Ovary (tissue), 7 donors: ENCODE measurements at regions not wholly inside any gene's neighbourhood (a gene's known extent, or its start where the extent isn't known, plus 50 kb on each side); places are given as distances from the start of the nearest gene placed in this dataset.

Experiments used
- DNase-seq, 5 donors: peaks; one replicate each; pipeline ENCODE4 v3.0.0-alpha.2; 2019 to 2020
- H3K27ac ChIP-seq, 2 donors: fragments of 200-600 bp; one replicate each; pipeline versions ENCODE4 v1.5.1 to v1.8.0; 2019 to 2022
- H3K27me3 ChIP-seq: fragments of 200-600 bp; one replicate; pipeline ENCODE4 v1.8.0; 2022
- H3K36me3 ChIP-seq: fragments of 200-600 bp; sonication (generic); one replicate; pipeline ENCODE4 v1.5.1; 2019
- H3K4me1 ChIP-seq: one replicate; pipeline ENCODE4 v1.8.1; 2013; ENCODE audit warnings: mild to moderate bottlenecking, moderate library complexity; ENCODE audit not compliant: insufficient read depth
- H3K4me3 ChIP-seq: fragments of 200-600 bp; sonication (generic); one replicate; pipeline ENCODE4 v1.5.1; 2017
- H3K9me3 ChIP-seq, 2 donors: fragments of 200-600 bp in 1 of 2; sonication (generic) in 1 of 2; one replicate each; pipeline versions ENCODE4 v1.5.1 to v1.8.1; 2013 to 2019; ENCODE audit warnings: mild to moderate bottlenecking in 1 of 2, moderate library complexity in 1 of 2
- CTCF ChIP-seq, 3 donors: fragments of 450-650 bp in 2 of 3; fragments of 200-600 bp in 1 of 3; IDR thresholded peaks; one replicate each; pipeline versions ENCODE4 v1.5.1 to v1.8.0; 2016 to 2022; ENCODE audit warnings: antibody characterized with exemption in 3 of 3, mild to moderate bottlenecking in 1 of 3
- EP300 ChIP-seq: sonication (generic); formaldehyde crosslinking; IDR thresholded peaks from one replicate; pipeline ENCODE4 v1.6.1; 2017; ENCODE audit warnings: antibody characterized with exemption
- POLR2A ChIP-seq: fragments of 450-650 bp; IDR thresholded peaks from one replicate; pipeline ENCODE4 v1.6.1; 2017; ENCODE audit warnings: antibody characterized with exemption, mild to moderate bottlenecking, moderate library complexity
- WGBS, 3 donors: extraction: QIAGEN DNeasy Blood & Tissue Kit in 1 of 3; methylation state at CpG; one replicate each; pipeline versions ENCODE4 v1.1.5 to v1.1.7; 2013 to 2017; 5-methylcytosine and 5-hydroxymethylcytosine counted together
- intact Hi-C, 4 donors: fragments of 100-400 bp; cut with DNase I; formaldehyde crosslinking; loops; one replicate each; pipeline versions ENCODE4 v1.11.0 to v1.15.1; 2022 to 2023
- donor health status: DM: no; HTN: no; CAD: no; lungs with moderate emphysema.
- donor health status: DM: no; HTN: no; CAD: no.
- donor health status: Bipolar disorder and iron deficiency.
- donor health status: DM: no; HTN: no; CAD: no.
- donor health status: DM: yes; HTN: yes; CAD: no.

- H3K27me3 ChIP-seq, result no peaks in the 10 kb centered on the region
- H3K9me3 ChIP-seq, result no peaks in the 10 kb centered on the region
- TF ChIP-seq POLR2A (no peak), EP300 (no peak), CTCF (IDR thresholded peaks at IDR 0.05) (no peak)
- intact Hi-C loops, result no loop called here
- no peaks in the 10 kb centered on the region for H3K4me1 ChIP-seq
- H3K36me3 ChIP-seq, result no peaks in the 10 kb centered on the region
- WGBS, 3 donors, result 70 to 77% (median 73%) methylated on average over 4 of the region's 4 CpGs
- no peak for DNase-seq
- no peak overlapping the region for H3K27ac ChIP-seq
- H3K4me3 ChIP-seq, result no peak overlapping the region
These were observed 324.8 kb downstream of the PMP22 start for GRCh38 chr17:14940108-14940937.

GRCh38 chr17:14935845-14936485 is 329.2 kb downstream of the PMP22 start:
- intact Hi-C loops, result no loop called here
- no peak for DNase-seq
- no peaks in the 10 kb centered on the region for H3K4me1 ChIP-seq
- H3K36me3 ChIP-seq, result no peaks in the 10 kb centered on the region
- no peak overlapping the region for H3K27ac ChIP-seq
- TF ChIP-seq CTCF (IDR thresholded peaks at IDR 0.05) (no peak), EP300 (no peak), POLR2A (no peak)
- 93 to 100% (median 93%) methylated on average over 2 of the region's 2 CpGs for WGBS, 3 donors
- H3K4me3 ChIP-seq, result no peak overlapping the region
- H3K9me3 ChIP-seq, result no peaks in the 10 kb centered on the region
- H3K27me3 ChIP-seq, result no peaks in the 10 kb centered on the region

- no peak overlapping the region for H3K4me3 ChIP-seq
- intact Hi-C loops, result no loop called here
- H3K4me1 ChIP-seq, result no peaks in the 10 kb centered on the region
- WGBS, 3 donors, result 82 to 84% (median 83%) methylated on average over 7 of the region's 7 CpGs
- TF ChIP-seq POLR2A, result no peak
- no peak for TF ChIP-seq CTCF (IDR thresholded peaks at IDR 0.05)
- no peaks in the 10 kb centered on the region for H3K27me3 ChIP-seq
- no peak overlapping the region for H3K27ac ChIP-seq
- no peak for DNase-seq
- H3K36me3 ChIP-seq, result no peaks in the 10 kb centered on the region
- H3K9me3 ChIP-seq, result no peaks in the 10 kb centered on the region
These were observed 329.8 kb downstream of the PMP22 start for GRCh38 chr17:14935139-14935841.

GRCh38 chr17:14933676-14934075 is 331.4 kb downstream of the PMP22 start:
- intact Hi-C loops, result no loop called here
- TF ChIP-seq EP300 (no peak), CTCF (IDR thresholded peaks at IDR 0.05) (no peak), POLR2A (no peak)
- no peaks in the 10 kb centered on the region for H3K27me3 ChIP-seq

More at GRCh38 chr17:14933676-14934075, 331.4 kb downstream of the PMP22 start:
- 73 to 82% (median 78%) methylated on average over 4 of the region's 4 CpGs for WGBS, 3 donors
- Histone ChIP-seq H3K27ac (no peak overlapping the region), H3K9me3 (no peaks in the 10 kb centered on the region), H3K4me1 (no peaks in the 10 kb centered on the region), H3K36me3 (no peaks in the 10 kb centered on the region), H3K4me3 (no peak overlapping the region)
- DNase-seq, result no peak
